NCI-H69 (cell line): ENCODE measurements at regions not wholly inside any gene's neighbourhood (a gene's known extent, or its start where the extent isn't known, plus 50 kb on each side); places are given as distances from the start of the nearest gene placed in this dataset.
A peak's percentile ranks its signal among the peaks of the same experiment; 100 is the strongest.

Experiments
- DNase-seq: peaks from one replicate; lab custom pipeline; 2025; lab: John Stamatoyannopoulos, UW

GRCh38 chr3:24936574-24936973 lies 441.9 kb upstream of the THRB start:
- DNase-seq: peak; percentile 90

GRCh38 chr3:24937228-24937627 lies 442.6 kb upstream of the THRB start:
- DNase-seq: no peak

GRCh38 chr3:24937780-24938179 lies 443.1 kb upstream of the THRB start:
- DNase-seq: no peak

- DNase-seq: no peak
These were observed 449.3 kb upstream of the THRB start for GRCh38 chr3:24943961-24944360.

GRCh38 chr3:24944805-24945520 lies 450.3 kb upstream of the THRB start:
- DNase-seq: no peak

- peak; percentile 15 for DNase-seq
These were observed 450.9 kb upstream of the THRB start for GRCh38 chr3:24945563-24945962.

GRCh38 chr3:24947103-24947502 lies 452.5 kb upstream of the THRB start:
- no peak for DNase-seq

GRCh38 chr3:24951180-24951579 lies 456.5 kb upstream of the THRB start:
- no peak for DNase-seq

GRCh38 chr3:24952388-24952787 lies 457.7 kb upstream of the THRB start:
- DNase-seq: peak; percentile 90

- peak; percentile 44 for DNase-seq
These were observed 458.6 kb upstream of the THRB start for GRCh38 chr3:24953060-24953771.

- no peak for DNase-seq
These were observed 462.0 kb upstream of the THRB start for GRCh38 chr3:24956613-24957012.

- DNase-seq: no peak
These were observed 463.6 kb upstream of the THRB start for GRCh38 chr3:24958271-24958670.

- DNase-seq: no peak
These were observed 464.3 kb upstream of the THRB start for GRCh38 chr3:24958910-24959447.

GRCh38 chr3:24963762-24964625 lies 464.1 kb upstream of the RARB start:
- DNase-seq: peak; percentile 67

- DNase-seq: no peak
These were observed 462.2 kb upstream of the RARB start for GRCh38 chr3:24965706-24966385.

GRCh38 chr3:24968036-24968435 lies 460.0 kb upstream of the RARB start:
- DNase-seq: peak; percentile 92

GRCh38 chr3:24972491-24972890 lies 455.6 kb upstream of the RARB start:
- DNase-seq: no peak

GRCh38 chr3:24981309-24981708 lies 446.8 kb upstream of the RARB start:
- DNase-seq: no peak

GRCh38 chr3:24981924-24982323 lies 446.1 kb upstream of the RARB start:
- DNase-seq: no peak

GRCh38 chr3:24985668-24986067 lies 442.4 kb upstream of the RARB start:
- DNase-seq: peak; percentile 9

- DNase-seq: peak; percentile 19
These were observed 441.5 kb upstream of the RARB start for GRCh38 chr3:24986612-24987011.

- no peak for DNase-seq
These were observed 428.7 kb upstream of the RARB start for GRCh38 chr3:24999357-24999756.
